ENCODE measurements at regions not wholly inside any gene's neighbourhood (a gene's known extent, or its start where the extent isn't known, plus 50 kb on each side); places are given as distances from the start of the nearest gene placed in this dataset.

DNA sequence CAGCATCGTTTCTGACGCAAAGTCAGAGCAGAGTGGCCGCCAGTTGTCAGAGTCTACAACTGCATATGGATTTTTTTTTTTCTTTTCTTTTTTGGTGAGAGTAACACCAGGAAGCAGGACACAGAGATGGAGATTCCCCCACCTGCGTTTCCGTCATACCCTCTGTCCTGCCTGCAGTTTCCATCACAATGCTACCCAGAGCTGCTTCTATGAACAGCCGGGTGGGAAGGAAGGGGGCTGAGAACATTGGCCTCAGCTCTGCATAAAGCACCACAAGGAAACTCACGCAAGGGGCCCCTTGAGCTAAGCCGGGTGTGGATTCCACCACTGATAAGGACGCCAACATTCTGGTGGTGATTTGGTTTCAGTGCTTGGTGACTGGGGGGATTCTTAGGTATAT, 183.5 kb upstream of the AFDN start:
- H3K36me3 Mint-ChIP-seq (ENCODE audit: low read depth): no peaks in the 10 kb centered on the region
- no peak overlapping the region for H3K27ac Mint-ChIP-seq
- no peak overlapping the region for H3K4me3 Mint-ChIP-seq
- intact Hi-C loops (cut with micrococcal nuclease): no loop called here
- H3K27me3 Mint-ChIP-seq: peaks cover 4% of the 10 kb centered on the region
- no peak for DNase-seq
- H3K4me1 Mint-ChIP-seq: no peaks in the 10 kb centered on the region
- H3K9me3 Mint-ChIP-seq: peaks cover 8% of the 10 kb centered on the region

DNA sequence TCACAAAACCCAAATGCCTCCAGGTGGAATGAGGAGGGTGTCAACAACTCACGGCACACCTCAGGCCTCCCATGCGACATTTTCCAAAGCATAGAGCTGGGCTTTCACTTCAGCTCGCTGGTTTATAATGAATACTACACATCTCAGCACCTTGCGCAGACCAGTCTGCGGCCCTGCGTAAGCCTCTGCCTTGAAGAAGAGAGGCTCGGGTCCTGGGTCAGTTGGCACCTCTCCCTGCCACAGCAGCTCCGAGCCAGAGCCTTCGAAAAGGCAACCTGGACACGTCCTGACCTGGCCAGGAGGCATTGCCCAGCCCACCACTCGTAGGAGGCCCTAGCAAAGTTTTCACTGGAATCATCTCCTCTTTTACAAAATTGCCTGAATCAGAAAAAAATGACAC, 183.0 kb upstream of the AFDN start:
- peaks cover 8% of the 10 kb centered on the region for H3K9me3 Mint-ChIP-seq
- intact Hi-C loops (cut with micrococcal nuclease): no loop called here
- H3K4me1 Mint-ChIP-seq: no peaks in the 10 kb centered on the region
- no peaks in the 10 kb centered on the region for H3K36me3 Mint-ChIP-seq (ENCODE audit: low read depth)
- no peak for DNase-seq
- H3K27ac Mint-ChIP-seq: no peak overlapping the region
- peaks cover 4% of the 10 kb centered on the region for H3K27me3 Mint-ChIP-seq
- H3K4me3 Mint-ChIP-seq: no peak overlapping the region

DNA sequence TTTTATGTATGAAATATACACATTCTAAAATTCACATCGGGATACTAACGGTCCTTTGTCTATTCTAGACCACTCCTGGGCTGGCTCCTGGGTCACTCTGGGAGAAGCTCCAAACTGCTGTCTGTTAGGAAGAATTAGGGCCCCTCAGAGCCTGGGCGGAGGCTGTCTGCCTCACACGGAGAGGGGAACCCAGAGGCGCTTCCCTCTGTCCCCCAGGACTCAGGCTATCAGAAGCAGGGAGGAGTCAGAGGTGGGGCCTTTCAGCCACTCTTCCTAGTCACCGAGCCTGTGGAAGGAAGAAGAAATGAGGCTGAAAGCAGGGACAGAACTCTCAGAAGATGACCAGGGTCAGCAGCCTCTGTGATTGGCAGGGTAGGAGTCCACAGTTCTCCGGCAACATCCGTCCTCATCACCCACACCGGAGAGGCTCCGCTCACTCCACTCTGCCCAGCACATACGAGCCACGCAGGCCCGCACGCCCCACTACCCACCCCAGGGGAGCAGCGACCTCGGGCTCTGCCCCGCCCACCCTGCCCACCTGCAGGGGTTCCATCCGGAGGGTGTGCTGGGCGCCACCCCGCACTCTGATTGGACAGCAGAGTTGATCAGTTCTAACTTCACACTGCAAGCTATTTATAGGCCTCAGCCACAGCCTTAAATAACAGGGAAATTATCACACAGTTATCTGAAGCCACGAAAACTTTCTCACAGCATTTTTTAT, 182.1 kb upstream of the AFDN start:
- Mint-ChIP-seq H3K4me3 (no peak overlapping the region), H3K4me1 (no peaks in the 10 kb centered on the region), H3K36me3 (ENCODE audit: low read depth) (no peaks in the 10 kb centered on the region), H3K9me3 (peaks cover 8% of the 10 kb centered on the region), H3K27me3 (peaks cover 5% of the 10 kb centered on the region), H3K27ac (no peak overlapping the region)
- intact Hi-C loops (cut with micrococcal nuclease): no loop called here
- no peak for DNase-seq

DNA sequence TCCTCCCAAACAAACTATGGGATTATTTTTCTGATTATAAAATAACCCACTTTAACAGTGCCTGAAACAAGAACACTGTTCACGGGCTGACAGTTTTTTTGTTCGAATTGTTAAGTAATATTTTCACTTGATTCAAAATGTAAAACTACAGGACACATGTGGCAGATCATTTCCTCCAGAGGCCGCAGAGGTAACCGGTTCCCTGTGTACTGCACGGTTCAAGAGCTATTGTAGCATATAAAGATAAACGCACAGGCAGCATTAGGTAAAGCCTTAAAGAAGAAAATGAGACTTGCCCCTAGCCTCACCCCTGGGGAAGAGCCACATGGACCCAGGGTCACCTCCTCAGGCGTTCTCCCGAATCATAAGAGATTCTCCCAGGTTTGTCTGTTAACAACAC, 181.3 kb upstream of the AFDN start:
- DNase-seq: no peak
- intact Hi-C loops (cut with micrococcal nuclease): no loop called here
- peaks cover 5% of the 10 kb centered on the region for H3K27me3 Mint-ChIP-seq
- peaks cover 8% of the 10 kb centered on the region for H3K9me3 Mint-ChIP-seq
- H3K36me3 Mint-ChIP-seq (ENCODE audit: low read depth): no peaks in the 10 kb centered on the region
- H3K4me1 Mint-ChIP-seq: no peaks in the 10 kb centered on the region
- H3K4me3 Mint-ChIP-seq: no peak overlapping the region
- no peak overlapping the region for H3K27ac Mint-ChIP-seq

DNA sequence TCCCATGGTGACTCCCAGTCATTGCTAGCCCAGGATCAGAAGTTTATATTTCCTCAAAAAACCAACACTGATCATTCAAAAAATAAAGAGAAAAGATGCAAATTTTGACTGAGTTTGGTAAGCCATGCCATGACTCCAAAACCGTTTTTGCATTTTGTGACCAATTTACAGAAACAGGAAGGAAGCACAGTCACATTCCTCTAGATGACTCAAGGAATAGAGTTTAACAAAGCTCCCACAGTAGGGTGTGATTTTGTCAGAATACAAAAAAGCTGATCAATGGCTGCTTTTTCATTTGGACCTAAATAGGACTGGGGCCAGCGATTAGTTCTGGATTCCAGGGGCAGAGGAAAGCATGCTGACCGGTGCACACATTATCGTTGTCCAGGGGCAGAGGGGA, 179.4 kb upstream of the AFDN start:
- Mint-ChIP-seq H3K9me3 (no peaks in the 10 kb centered on the region), H3K4me1 (no peaks in the 10 kb centered on the region), H3K36me3 (ENCODE audit: low read depth) (no peaks in the 10 kb centered on the region), H3K27ac (no peak overlapping the region), H3K4me3 (no peak overlapping the region), H3K27me3 (peaks cover 5% of the 10 kb centered on the region)
- intact Hi-C loops (cut with micrococcal nuclease): no loop called here
- DNase-seq: no peak

DNA sequence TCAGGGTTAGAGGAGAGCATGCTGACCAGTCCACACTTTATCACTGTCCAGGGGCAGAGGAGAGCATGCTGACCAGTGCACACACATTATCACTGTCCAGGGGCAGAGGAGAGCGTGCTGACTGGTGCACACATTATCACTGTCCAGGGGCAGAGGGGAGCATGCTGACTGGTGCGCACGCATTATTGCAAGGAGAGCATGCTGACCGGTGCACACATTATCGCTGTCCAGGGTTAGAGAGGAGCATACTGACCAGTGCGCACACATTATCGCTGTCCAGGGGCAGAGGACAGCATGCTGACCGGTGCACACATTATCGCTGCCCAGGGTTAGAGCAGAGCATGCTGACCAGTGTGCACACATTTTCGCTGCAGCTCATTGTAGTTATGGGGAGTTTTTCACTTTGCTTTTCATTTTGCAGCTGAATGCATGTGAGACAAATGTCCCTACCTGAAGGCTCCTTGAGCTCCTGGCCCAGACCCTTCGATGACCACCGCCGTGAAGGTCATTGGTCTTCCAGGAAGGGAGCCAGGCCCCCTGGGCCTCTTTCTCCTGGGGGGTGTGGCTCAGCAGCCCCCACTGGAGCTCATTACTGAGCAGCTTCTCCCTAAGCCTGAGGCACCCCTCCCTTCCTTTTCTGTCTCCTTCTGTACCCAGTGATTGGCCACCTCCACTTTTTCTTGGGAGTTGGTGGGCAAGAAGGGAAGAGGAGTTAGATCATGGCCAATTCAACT, 178.8 kb upstream of the AFDN start:
- intact Hi-C loops (cut with micrococcal nuclease): no loop called here
- H3K27ac Mint-ChIP-seq: no peak overlapping the region
- H3K4me1 Mint-ChIP-seq: no peaks in the 10 kb centered on the region
- DNase-seq: no peak
- H3K4me3 Mint-ChIP-seq: no peak overlapping the region
- H3K9me3 Mint-ChIP-seq: no peaks in the 10 kb centered on the region
- H3K27me3 Mint-ChIP-seq: peaks cover 5% of the 10 kb centered on the region
- H3K36me3 Mint-ChIP-seq (ENCODE audit: low read depth): no peaks in the 10 kb centered on the region

DNA sequence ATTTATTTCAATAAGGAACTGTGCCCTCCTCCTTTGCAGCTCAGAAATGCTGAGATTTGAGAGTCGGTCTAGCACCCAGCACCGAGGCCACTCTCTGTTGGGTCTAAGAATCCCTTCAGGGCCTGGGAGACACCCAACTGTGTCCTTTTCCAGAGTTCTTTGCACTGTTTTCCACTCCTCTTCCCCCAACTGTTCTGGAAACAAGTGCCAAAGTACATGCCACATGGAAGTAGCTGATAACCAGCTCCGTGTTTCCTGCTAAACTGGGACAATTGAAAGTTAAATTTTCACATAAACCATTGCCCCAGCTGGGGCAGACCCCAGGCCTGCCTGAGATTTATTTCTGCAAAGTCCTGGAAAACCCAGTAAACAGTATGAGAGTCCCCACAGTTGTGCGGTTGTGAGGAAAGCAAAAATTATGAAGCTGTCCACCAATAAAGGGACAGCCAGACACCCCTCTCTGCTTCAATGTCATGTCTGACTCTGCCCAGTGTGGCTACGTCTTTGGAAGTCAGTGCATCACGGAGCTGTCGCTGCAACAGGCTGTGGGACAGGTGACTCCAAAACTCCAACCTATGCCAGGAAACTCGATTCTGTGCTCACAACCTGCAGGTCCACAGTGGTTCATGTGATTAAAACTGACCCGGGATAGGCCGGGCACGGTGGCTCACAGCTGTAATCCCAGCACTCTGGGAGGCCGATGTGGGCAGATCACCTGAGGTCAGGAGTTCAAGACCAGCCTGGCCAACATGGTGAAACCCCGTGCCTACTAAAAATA, 178.0 kb upstream of the AFDN start:
- H3K36me3 Mint-ChIP-seq (ENCODE audit: low read depth): no peaks in the 10 kb centered on the region
- H3K4me3 Mint-ChIP-seq: no peak overlapping the region
- intact Hi-C loops (cut with micrococcal nuclease): no loop called here
- H3K4me1 Mint-ChIP-seq: no peaks in the 10 kb centered on the region
- no peaks in the 10 kb centered on the region for H3K9me3 Mint-ChIP-seq
- H3K27ac Mint-ChIP-seq: no peak overlapping the region
- no peak for DNase-seq
- H3K27me3 Mint-ChIP-seq: peaks cover 5% of the 10 kb centered on the region

DNA sequence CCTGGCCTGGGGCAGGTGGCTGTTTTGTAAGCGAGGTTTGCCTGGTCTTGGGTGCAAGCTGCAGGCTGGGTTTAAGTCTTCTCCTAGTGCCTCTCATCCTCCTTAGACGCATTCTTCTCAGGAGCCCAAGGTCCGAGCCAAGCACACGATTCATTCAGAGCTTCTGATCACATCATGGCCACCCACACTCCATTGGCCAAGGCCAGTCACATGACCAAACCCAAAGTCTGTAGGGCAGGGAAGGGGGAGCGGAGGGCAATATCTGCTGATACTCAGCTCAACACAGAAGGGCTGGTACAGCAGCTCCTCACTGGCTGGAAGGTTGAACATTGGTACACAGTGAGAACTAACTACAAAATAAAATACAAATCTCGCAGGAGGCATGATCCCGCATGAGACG, 177.2 kb upstream of the AFDN start:
- no peaks in the 10 kb centered on the region for H3K36me3 Mint-ChIP-seq (ENCODE audit: low read depth)
- intact Hi-C loops (cut with micrococcal nuclease): no loop called here
- no peaks in the 10 kb centered on the region for H3K9me3 Mint-ChIP-seq
- peaks cover 4% of the 10 kb centered on the region for H3K27me3 Mint-ChIP-seq
- H3K4me1 Mint-ChIP-seq: no peaks in the 10 kb centered on the region
- no peak overlapping the region for H3K4me3 Mint-ChIP-seq
- no peak overlapping the region for H3K27ac Mint-ChIP-seq
- no peak for DNase-seq

DNA sequence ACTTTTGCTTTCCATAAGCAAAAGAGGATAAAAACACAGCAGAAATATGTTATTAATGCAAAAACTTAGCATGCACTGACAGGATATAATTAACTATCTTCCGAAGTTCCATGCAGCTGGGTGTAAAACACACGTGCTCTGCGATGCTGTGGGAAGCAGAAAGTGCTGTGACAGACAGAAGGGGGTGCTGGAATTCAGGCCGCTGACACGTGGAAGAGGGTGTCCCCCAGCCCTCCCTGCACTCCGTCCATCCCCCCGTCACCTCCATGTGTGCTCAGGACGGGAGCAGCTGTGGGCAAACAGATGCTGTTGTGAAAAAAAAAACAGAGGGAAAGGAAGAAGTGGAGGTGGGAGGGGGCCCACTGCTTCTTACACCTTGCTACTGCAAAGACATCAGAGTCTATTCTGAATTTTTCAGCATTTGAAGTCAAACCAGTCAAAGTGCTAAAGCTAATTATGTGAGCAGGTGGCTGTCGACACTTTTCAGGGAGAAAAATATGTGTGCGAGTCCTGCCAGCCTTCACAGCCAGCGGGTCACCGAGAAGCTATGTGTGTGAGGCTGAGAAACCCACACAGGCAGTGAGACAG, 175.9 kb upstream of the AFDN start:
- no peaks in the 10 kb centered on the region for H3K36me3 Mint-ChIP-seq (ENCODE audit: low read depth)
- no peaks in the 10 kb centered on the region for H3K4me1 Mint-ChIP-seq
- no peak for DNase-seq
- H3K9me3 Mint-ChIP-seq: no peaks in the 10 kb centered on the region
- peaks cover 1% of the 10 kb centered on the region for H3K27me3 Mint-ChIP-seq
- no peak overlapping the region for H3K27ac Mint-ChIP-seq
- intact Hi-C loops (cut with micrococcal nuclease): no loop called here
- no peak overlapping the region for H3K4me3 Mint-ChIP-seq

DNA sequence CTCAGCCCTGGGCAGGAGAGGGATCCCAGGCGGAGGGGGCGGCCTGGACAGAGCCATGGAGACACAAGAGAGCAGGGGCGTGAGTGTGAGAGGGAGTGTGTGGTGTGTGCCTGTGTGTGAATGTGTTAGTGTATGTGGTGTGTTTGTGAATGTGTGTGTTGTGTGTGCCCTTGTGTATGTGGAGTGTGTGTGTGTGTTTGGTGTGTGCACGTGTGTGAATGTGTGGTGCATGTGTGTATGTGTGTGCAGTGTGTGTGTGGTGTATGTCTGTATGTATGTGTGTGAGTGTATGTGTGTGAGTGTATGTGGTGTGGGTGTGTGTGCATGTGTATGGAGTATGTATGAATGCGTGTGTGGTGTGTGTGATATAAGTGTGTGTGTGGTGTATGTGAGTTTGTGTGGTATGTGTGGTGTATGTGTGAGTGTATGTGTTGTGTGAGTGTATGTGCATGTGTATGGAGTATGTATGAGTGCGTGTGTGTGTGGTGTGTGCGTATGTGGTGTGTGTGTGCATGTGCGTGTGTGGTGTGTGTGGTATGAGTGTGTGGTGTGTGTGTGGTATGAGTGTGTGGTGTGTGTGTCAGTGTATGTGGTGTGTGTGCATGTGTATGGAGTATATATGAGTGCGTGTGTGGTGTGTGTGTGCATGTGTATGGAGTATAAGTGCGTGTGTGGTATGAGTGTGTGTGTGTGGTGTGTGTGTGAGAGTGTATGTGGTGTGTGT, 175.2 kb upstream of the AFDN start:
- Mint-ChIP-seq H3K4me1 (no peaks in the 10 kb centered on the region), H3K4me3 (no peak overlapping the region), H3K36me3 (ENCODE audit: low read depth) (no peaks in the 10 kb centered on the region), H3K27me3 (peaks cover 1% of the 10 kb centered on the region), H3K9me3 (no peaks in the 10 kb centered on the region), H3K27ac (no peak overlapping the region)
- intact Hi-C loops (cut with micrococcal nuclease): no loop called here
- DNase-seq: no peak

DNA sequence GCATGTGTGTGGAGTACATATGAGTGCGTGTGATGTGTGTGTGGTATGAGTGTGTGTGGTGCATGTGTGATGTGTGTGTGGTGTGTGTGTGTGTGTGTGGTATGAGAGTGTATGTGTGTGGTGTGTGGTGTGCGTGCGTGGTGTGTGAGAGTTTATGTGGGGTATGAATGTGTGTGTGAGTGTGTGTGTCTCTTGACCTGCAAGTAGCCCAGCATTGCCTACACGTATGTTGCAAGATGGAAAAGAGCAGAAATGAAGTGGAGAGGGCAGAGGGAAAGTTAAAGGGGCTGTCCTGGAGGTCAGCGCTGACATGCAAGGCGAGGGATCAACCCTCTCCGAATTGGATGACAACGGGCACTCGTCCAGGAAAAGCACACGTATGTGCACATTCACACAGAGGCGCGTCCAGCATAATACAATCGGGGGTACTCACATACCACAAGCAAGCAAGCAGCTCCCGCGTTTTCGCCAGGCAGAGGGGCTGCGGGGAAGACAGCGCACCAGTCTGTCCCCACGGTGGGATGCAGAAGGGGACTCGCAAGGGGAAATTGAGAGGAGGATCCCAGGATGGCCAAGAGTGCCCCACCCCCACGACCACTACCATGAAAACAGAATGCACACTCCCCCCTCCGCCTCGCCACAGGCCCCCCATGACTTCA, 174.5 kb upstream of the AFDN start:
- peaks cover 1% of the 10 kb centered on the region for H3K27me3 Mint-ChIP-seq
- intact Hi-C loops (cut with micrococcal nuclease): no loop called here
- H3K27ac Mint-ChIP-seq: no peak overlapping the region
- H3K9me3 Mint-ChIP-seq: no peaks in the 10 kb centered on the region
- no peaks in the 10 kb centered on the region for H3K4me1 Mint-ChIP-seq
- no peaks in the 10 kb centered on the region for H3K36me3 Mint-ChIP-seq (ENCODE audit: low read depth)
- no peak for DNase-seq
- H3K4me3 Mint-ChIP-seq: no peak overlapping the region

DNA sequence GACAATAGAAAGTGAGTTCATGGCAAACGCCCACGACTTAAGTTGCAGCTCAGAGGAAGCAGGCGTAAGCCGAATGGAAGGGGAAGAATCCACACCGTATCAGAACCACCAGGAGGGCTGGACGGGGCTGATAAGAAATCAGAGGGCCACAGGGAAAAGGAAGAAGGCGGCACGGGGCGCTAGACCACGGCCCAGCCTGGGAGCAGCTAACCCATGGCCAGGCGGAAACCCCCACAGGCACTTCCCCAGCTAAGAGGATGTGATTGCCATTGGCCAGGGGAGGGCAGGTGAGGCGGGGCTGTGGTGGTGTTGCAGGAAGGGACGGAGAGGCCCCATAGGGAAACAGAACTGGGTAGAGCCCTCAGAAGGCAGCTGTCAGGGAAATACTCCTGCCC, 174.0 kb upstream of the AFDN start:
- peaks cover 1% of the 10 kb centered on the region for H3K27me3 Mint-ChIP-seq
- intact Hi-C loops (cut with micrococcal nuclease): no loop called here
- no peak overlapping the region for H3K27ac Mint-ChIP-seq
- no peaks in the 10 kb centered on the region for H3K4me1 Mint-ChIP-seq
- H3K36me3 Mint-ChIP-seq (ENCODE audit: low read depth): no peaks in the 10 kb centered on the region
- no peak overlapping the region for H3K4me3 Mint-ChIP-seq
- H3K9me3 Mint-ChIP-seq: no peaks in the 10 kb centered on the region
- DNase-seq: no peak

DNA sequence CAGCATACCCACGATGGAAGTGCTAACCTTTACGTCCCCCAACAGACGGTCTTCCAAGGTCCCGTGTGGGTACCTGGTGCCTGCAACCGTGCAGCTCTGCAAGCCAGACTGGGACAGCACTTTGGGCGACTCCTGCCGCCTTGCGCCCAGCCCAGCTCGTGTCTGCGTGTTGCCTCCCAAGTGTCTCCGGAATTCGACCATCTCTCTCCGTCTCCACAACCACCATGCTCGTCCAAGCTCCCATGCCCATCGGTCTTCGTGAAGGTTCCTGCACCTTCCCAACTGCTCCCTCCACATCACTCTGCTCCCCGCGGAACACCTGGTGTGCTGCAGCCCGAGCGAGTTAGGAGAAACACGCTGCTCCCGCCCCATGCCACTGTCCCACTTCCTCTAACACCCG, 173.2 kb upstream of the AFDN start:
- intact Hi-C loops (cut with micrococcal nuclease): no loop called here

More for the DNA sequence above, 173.2 kb upstream of the AFDN start:
- H3K4me1 Mint-ChIP-seq: no peaks in the 10 kb centered on the region
- no peaks in the 10 kb centered on the region for H3K36me3 Mint-ChIP-seq (ENCODE audit: low read depth)
- no peak for DNase-seq
- H3K4me3 Mint-ChIP-seq: no peak overlapping the region
- no peak overlapping the region for H3K27ac Mint-ChIP-seq
- H3K9me3 Mint-ChIP-seq: no peaks in the 10 kb centered on the region
- H3K27me3 Mint-ChIP-seq: peaks cover 1% of the 10 kb centered on the region

Data from activated CD4-positive, alpha-beta T cell treated with anti-CD3 and anti-CD28 coated beads, Interleukin-2, amount 10 ng/mL, durations not matched to agents 24 days and 14 days (primary cell).